H9 (cell line): ENCODE measurements at regions not wholly inside any gene's neighbourhood (a gene's known extent, or its start where the extent isn't known, plus 50 kb on each side); places are given as distances from the start of the nearest gene placed in this dataset.

Experiments used
- DNase-seq: peaks from one replicate; pipeline ENCODE4 v3.0.0-alpha.2; 2017
- H2AFZ ChIP-seq: one replicate; pipeline ENCODE4 v1.6.1; 2013; ENCODE audit warnings: mild to moderate bottlenecking, low read length, control low read depth, moderate library complexity
- H2AK5ac ChIP-seq: 2 replicates; pipeline ENCODE4 v1.6.1; 2013; ENCODE audit warnings: low read length, control low read depth, mixed read lengths; ENCODE audit not compliant: insufficient read length
- H2BK120ac ChIP-seq: one replicate; pipeline ENCODE4 v1.6.1; 2013; ENCODE audit warnings: low read depth, mild to moderate bottlenecking, low read length, control low read depth, inconsistent platforms; ENCODE audit not compliant: poor library complexity, severe bottlenecking
- H2BK12ac ChIP-seq: 2 replicates; pipeline ENCODE4 v1.6.1; 2013; ENCODE audit warnings: low read length, control low read depth, mixed read lengths, low read depth; ENCODE audit not compliant: insufficient read length
- H2BK15ac ChIP-seq: 2 replicates; pipeline ENCODE4 v1.6.1; 2013; ENCODE audit warnings: low read depth, low read length, control low read depth
- H2BK20ac ChIP-seq: one replicate; pipeline ENCODE4 v1.6.1; 2013; ENCODE audit warnings: low read depth, mild to moderate bottlenecking, low read length, control low read depth, inconsistent platforms; ENCODE audit not compliant: poor library complexity, severe bottlenecking
- H2BK5ac ChIP-seq: 2 replicates; pipeline ENCODE4 v1.6.1; 2013; ENCODE audit warnings: low read length, control low read depth, mixed read lengths; ENCODE audit not compliant: insufficient read length
- H3K14ac ChIP-seq: 2 replicates; pipeline ENCODE4 v1.6.1; 2013; ENCODE audit warnings: low read length, control low read depth; ENCODE audit not compliant: insufficient read depth
- H3K18ac ChIP-seq: 2 replicates; pipeline ENCODE4 v1.6.1; 2013; ENCODE audit warnings: low read depth, mild to moderate bottlenecking, mixed read lengths, low read length, control low read depth; ENCODE audit not compliant: insufficient read length
- H3K23ac ChIP-seq: 2 replicates; pipeline ENCODE4 v1.6.1; 2013; ENCODE audit warnings: low read length, control low read depth, mixed read lengths, low read depth; ENCODE audit not compliant: insufficient read length
- H3K23me2 ChIP-seq: 2 replicates; pipeline ENCODE4 v1.6.1; 2013; ENCODE audit warnings: low read depth, mild to moderate bottlenecking, mixed read lengths, low read length, control low read depth; ENCODE audit not compliant: insufficient read length, poor library complexity, severe bottlenecking
- H3K27ac ChIP-seq: 2 replicates; pipeline ENCODE4 v1.5.1; 2013; ENCODE audit warnings: low read length, control low read depth, mixed read lengths, low read depth; ENCODE audit not compliant: insufficient read length
- H3K27me3 ChIP-seq: 2 replicates; pipeline ENCODE4 v1.6.1; 2013; ENCODE audit warnings: low read length, control low read depth, inconsistent platforms; ENCODE audit not compliant: insufficient read depth
- H3K4ac ChIP-seq: 2 replicates; pipeline ENCODE4 v1.6.1; 2013; ENCODE audit warnings: low read depth, mild to moderate bottlenecking, control low read depth, inconsistent platforms, low read length, moderate library complexity
- H3K4me1 ChIP-seq: 2 replicates; pipeline ENCODE4 v1.6.1; 2013; ENCODE audit warnings: low read length, control low read depth, inconsistent platforms; ENCODE audit not compliant: insufficient read depth
- H3K4me2 ChIP-seq: 2 replicates; pipeline ENCODE4 v1.6.1; 2013; ENCODE audit warnings: low read length, control low read depth, mixed read lengths; ENCODE audit not compliant: insufficient read length, insufficient read depth
- H3K56ac ChIP-seq: 2 replicates; pipeline ENCODE4 v1.6.1; 2013; ENCODE audit warnings: low read depth, mild to moderate bottlenecking, mixed read lengths, low read length, control low read depth; ENCODE audit not compliant: insufficient read length
- H3K79me1 ChIP-seq: 2 replicates; pipeline ENCODE4 v1.6.1; 2013; ENCODE audit warnings: low read depth, mild to moderate bottlenecking, moderate library complexity, low read length, control low read depth, inconsistent platforms; ENCODE audit not compliant: insufficient read depth, poor library complexity, severe bottlenecking
- H3K79me2 ChIP-seq: 2 replicates; pipeline ENCODE4 v1.6.1; 2013; ENCODE audit warnings: low read length, control low read depth, inconsistent platforms; ENCODE audit not compliant: insufficient read depth
- H3K9ac ChIP-seq: 2 replicates; pipeline ENCODE4 v1.6.1; 2013; ENCODE audit warnings: low read length, control low read depth, mixed read lengths; ENCODE audit not compliant: insufficient read length; ENCODE audit errors: extremely low read depth
- H3K9me3 ChIP-seq: one replicate; pipeline ENCODE4 v1.6.1; 2013; ENCODE audit warnings: low read depth, low read length, inconsistent platforms; ENCODE audit not compliant: control insufficient read depth
- H3T11ph ChIP-seq: one replicate; pipeline ENCODE4 v1.6.1; 2013; ENCODE audit warnings: mild to moderate bottlenecking, low read length, control low read depth, inconsistent platforms
- H4K20me1 ChIP-seq: one replicate; pipeline ENCODE4 v1.6.1; 2013; ENCODE audit not compliant: control insufficient read depth, insufficient read length, insufficient read depth
- H4K5ac ChIP-seq: 2 replicates; pipeline ENCODE4 v1.6.1; 2013; ENCODE audit warnings: low read depth, mild to moderate bottlenecking, mixed read lengths, low read length, control low read depth; ENCODE audit not compliant: insufficient read length
- H4K8ac ChIP-seq: replicated peaks from 2 replicates; pipeline ENCODE4 v1.6.1; 2013; ENCODE audit warnings: low read length, control low read depth, mixed read lengths, low read depth; ENCODE audit not compliant: insufficient read length
- H4K91ac ChIP-seq: 2 replicates; pipeline ENCODE4 v1.6.1; 2013; ENCODE audit warnings: low read depth, mild to moderate bottlenecking, moderate library complexity, mixed read lengths, low read length, control low read depth; ENCODE audit not compliant: insufficient read length
- H3K27ac Mint-ChIP-seq, 3 experiments: 2 replicates in 2 of 3; 3 replicates in 1 of 3; pipeline ENCODE4 v1.8.0; 2020 to 2021; ENCODE audit warnings: mixed read lengths in 3 of 3, mild to moderate bottlenecking in 1 of 3, moderate library complexity in 1 of 3
- H3K27me3 Mint-ChIP-seq: 2 replicates; pipeline ENCODE4 v1.8.0; 2021; ENCODE audit warnings: low read depth, mild to moderate bottlenecking, moderate library complexity, mixed read lengths
- H3K36me3 Mint-ChIP-seq, 3 experiments: 2 replicates in 2 of 3; 3 replicates in 1 of 3; pipeline ENCODE4 v1.8.0; 2020 to 2021; ENCODE audit warnings: low read depth in 3 of 3, mixed read lengths in 3 of 3; ENCODE audit not compliant: insufficient read depth in 1 of 3
- H3K4me1 Mint-ChIP-seq, 2 experiments: 2 replicates each; pipeline ENCODE4 v1.8.0; 2020; ENCODE audit warnings: mixed read lengths in 2 of 2
- H3K4me3 Mint-ChIP-seq, 2 experiments: 2 replicates in 1 of 2; 3 replicates in 1 of 2; pipeline ENCODE4 v1.8.0; 2020 to 2021; ENCODE audit warnings: mild to moderate bottlenecking in 2 of 2, mixed read lengths in 2 of 2, moderate library complexity in 1 of 2
- H3K9me3 Mint-ChIP-seq, 2 experiments: 2 replicates in 1 of 2; 3 replicates in 1 of 2; pipeline ENCODE4 v1.8.0; 2020; ENCODE audit warnings: mild to moderate bottlenecking in 2 of 2, mixed read lengths in 2 of 2, moderate library complexity in 1 of 2
- CTCF ChIP-seq: fragments of 200-600 bp; sonication (generic); conservative IDR thresholded peaks from 3 replicates; pipeline ENCODE4 v1.8.0; 2021; ENCODE audit warnings: antibody characterized with exemption, mild to moderate bottlenecking
- WGBS: extraction: QIAGEN DNeasy Blood & Tissue Kit; methylation state at CpG from one replicate; pipeline ENCODE4 v1.1.7; 2013; ENCODE audit warnings: missing lambda C conversion rate, low lambda C conversion rate, mixed read lengths; ENCODE audit not compliant: insufficient read length; ENCODE audit errors: extremely low coverage; 5-methylcytosine and 5-hydroxymethylcytosine counted together

GRCh38 chr2:4356541-4356940 is 653.2 kb downstream of the DCDC2C start:
- Histone ChIP-seq H2BK120ac (no peak overlapping the region), H2BK20ac (no peak overlapping the region), H2BK12ac (no peak overlapping the region), H3K4me1 (no peaks in the 10 kb centered on the region), H3K23ac (no peak overlapping the region), H3K27me3 (no peaks in the 10 kb centered on the region), H4K91ac (no peak overlapping the region), H3K79me1 (no peaks in the 10 kb centered on the region), H2AK5ac (no peak overlapping the region), H4K5ac (no peak overlapping the region), H2BK5ac (no peak overlapping the region), H2AFZ (no peak overlapping the region), H3K9ac (no peak overlapping the region), H3K14ac (no peak overlapping the region), H3K9me3 (no peaks in the 10 kb centered on the region), H2BK15ac (no peak overlapping the region), H3K56ac (no peak overlapping the region), H3K23me2 (no peaks in the 10 kb centered on the region), H4K20me1 (no peaks in the 10 kb centered on the region), H3K79me2 (no peaks in the 10 kb centered on the region), H4K8ac (no peak overlapping the region), H3K4me2 (no peak overlapping the region), H3T11ph (no peak overlapping the region), H3K4ac (no peak overlapping the region), H3K27ac (no peak overlapping the region), H3K18ac (no peak overlapping the region)
- Mint-ChIP-seq H3K36me3 (peaks cover 0 to 8% (median 5%) of the 10 kb centered on the region in 3 experiments; a peak in 4 of 7 replicates), H3K27ac (no peak overlapping the region), H3K27me3 (no peaks in the 10 kb centered on the region), H3K9me3 (peaks cover 4 to 6% of the 10 kb centered on the region in 2 experiments; a peak in 2 of 5 replicates), H3K4me1 (peaks cover 2 to 8% of the 10 kb centered on the region in 2 experiments; a peak in 3 of 4 replicates), H3K4me3 (no peak overlapping the region)
- WGBS, result no CpG with 5 or more reads among the region's 1 CpG
- no peak for DNase-seq
- no peak for TF ChIP-seq CTCF
